Heart left ventricle (tissue), 16 donors: ENCODE measurements at regions not wholly inside any gene's neighbourhood (a gene's known extent, or its start where the extent isn't known, plus 50 kb on each side); places are given as distances from the start of the nearest gene placed in this dataset.
"Not testable (repeated sequence)": the region's sequence is repeated elsewhere in the genome, so short reads cannot be mapped to it uniquely, and the experiment has no call there.

Experiments
- ATAC-seq, 4 donors: fragments of 200-7000 bp; cut with Tn5 transposase; one replicate each; pipeline ENCODE4 v1.9.1; 2020 to 2022; ENCODE audit warnings: moderate library complexity in 4 of 4, mild to moderate bottlenecking in 3 of 4, moderate number of reproducible peaks in 1 of 4
- DNase-seq, 5 donors: peaks; one replicate each; pipeline ENCODE4 v3.0.0-alpha.2; 2020
- H3K27ac ChIP-seq, 12 donors: fragments of 200-600 bp; sonication (generic) in 4 of 12; one replicate each; pipeline versions ENCODE4 v1.5.0 to v1.8.0; 2016 to 2022; ENCODE audit warnings: mild to moderate bottlenecking in 2 of 12
- H3K27me3 ChIP-seq, 9 donors: fragments of 200-600 bp; sonication (generic) in 2 of 9; one replicate each; pipeline versions ENCODE4 v1.5.1 to v1.8.0; 2016 to 2022; ENCODE audit warnings: mild to moderate bottlenecking in 3 of 9
- H3K36me3 ChIP-seq, 9 donors: fragments of 200-600 bp; sonication (generic) in 2 of 9; one replicate each; pipeline versions ENCODE4 v1.5.0 to v1.8.0; 2018 to 2022; ENCODE audit warnings: mild to moderate bottlenecking in 2 of 9
- H3K4me1 ChIP-seq, 12 donors: fragments of 200-600 bp; sonication (generic) in 4 of 12; one replicate each; pipeline versions ENCODE4 v1.5.0 to v1.8.0; 2016 to 2022; ENCODE audit warnings: mild to moderate bottlenecking in 3 of 12
- H3K4me3 ChIP-seq, 12 donors: fragments of 200-600 bp; sonication (generic) in 4 of 12; one replicate each; pipeline versions ENCODE4 v1.5.0 to v1.8.0; 2017 to 2022; ENCODE audit warnings: mild to moderate bottlenecking in 9 of 12, moderate library complexity in 4 of 12
- H3K9me3 ChIP-seq, 12 donors: fragments of 200-600 bp; sonication (generic) in 4 of 12; one replicate each; pipeline versions ENCODE4 v1.5.0 to v1.8.0; 2016 to 2022; ENCODE audit warnings: mild to moderate bottlenecking in 1 of 12
- CTCF ChIP-seq, 12 donors: fragments of 200-600 bp; sonication (generic) in 4 of 12; IDR thresholded peaks; one replicate each; pipeline versions ENCODE4 v1.5.0 to v1.8.0; 2018 to 2022; ENCODE audit warnings: antibody characterized with exemption in 12 of 12, mild to moderate bottlenecking in 5 of 12
- POLR2A ChIP-seq, 2 donors: fragments of 450-650 bp; IDR thresholded peaks; one replicate each; pipeline ENCODE4 v1.6.1; 2017; ENCODE audit warnings: antibody characterized with exemption in 2 of 2, mild to moderate bottlenecking in 2 of 2, moderate library complexity in 2 of 2
- WGBS, 4 donors: extraction: QIAGEN DNeasy Blood & Tissue Kit in 2 of 4; methylation state at CpG; one replicate each; pipeline versions ENCODE4 v1.1.5 to v1.1.7; 2013 to 2018; 5-methylcytosine and 5-hydroxymethylcytosine counted together
- intact Hi-C, 10 donors: fragments of 100-400 bp; cut with DNase I; formaldehyde crosslinking; loops; one replicate each; pipeline versions ENCODE4 v1.11.1 to v1.14.2; 2022
- donor health status: ischemic (EF 13 %, LVEDD 7.1; RV severe dilation, severe dysfunction).
- donor health status: healthy with polysubstance abuse.
- donor health status: DM: no; HTN: yes; CAD: no.
- donor health status: DM: no; HTN: no; CAD: no.
- donor health status: ischemic (EF 25% LVEDD 6.9; RV normal size, moderate dysfunction).
- donor health status: ischemic (EF 25% LVEDD 5.7; RV mildly dilated, moderate dysfunction).
- donor health status: healthy.
- donor health status: DM: yes; HTN: yes; CAD: no.
- donor health status: ischemic (EF 35%, LVEDD 5.7; RV mildly dilated, moderate dysfunction).
- donor health status: nonischemic (EF 11% LVEDD 7.7; RV severe dilation, severe dysfunction).
- donor health status: DM: yes; HTN: yes; CAD: no.
- donor health status: PGD.
- donor health status: ischemic (EF 29% LVEDD 5.4; RV normal size, mild dysfunction).
- donor health status: nonischemic (EF 23%, LVEDD 6.1; RV moderate dilation, normal function).

- ATAC-seq (no peak), DNase-seq (no peak)
- intact Hi-C loops = no loop called here
These were observed 417.1 kb upstream of the MAGEB16 start for GRCh38 chrX:35380808-35381700.

GRCh38 chrX:35381709-35382108, 416.4 kb upstream of the MAGEB16 start:
- H3K4me1 ChIP-seq, H3K27ac ChIP-seq, DNase-seq, H3K27me3 ChIP-seq, H3K36me3 ChIP-seq, ATAC-seq, H3K4me3 ChIP-seq, intact Hi-C loops, H3K9me3 ChIP-seq: not testable (repeated sequence)
- 82 to 100% (median 93%) methylated on average over 3 of the region's 3 CpGs for WGBS, 4 donors

More at GRCh38 chrX:35380808-35381700, 417.1 kb upstream of the MAGEB16 start:
- 66 to 87% (median 75%) methylated on average over 6 of the region's 6 CpGs for WGBS, 4 donors
- no peaks in the 10 kb centered on the region for H3K9me3 ChIP-seq
- H3K27ac ChIP-seq = no peak overlapping the region
- no peak for TF ChIP-seq POLR2A (IDR thresholded peaks at IDR 0.05)
- peak in 11 of 12 donors; percentile 3 to 49 (median 28) for TF ChIP-seq CTCF (IDR thresholded peaks at IDR 0.05)
- no peak overlapping the region for H3K4me3 ChIP-seq
- H3K27me3 ChIP-seq = peaks cover 0 to 4% (median 0%) of the 10 kb centered on the region in 9 donors
- no peaks in the 10 kb centered on the region for H3K4me1 ChIP-seq
- no peaks in the 10 kb centered on the region for H3K36me3 ChIP-seq

GRCh38 chrX:35382966-35383365, 415.2 kb upstream of the MAGEB16 start:
- intact Hi-C loops = no loop called here
- no peak overlapping the region for H3K27ac ChIP-seq
- no peak for ATAC-seq
- 10 to 78% (median 65%) methylated on average over 2 to 4 of the region's 4 CpGs for WGBS, 4 donors
- no peak for DNase-seq
- TF ChIP-seq POLR2A (IDR thresholded peaks at IDR 0.05) (no peak), CTCF (IDR thresholded peaks at IDR 0.05) (no peak)
- no peaks in the 10 kb centered on the region for H3K4me1 ChIP-seq
- H3K9me3 ChIP-seq = no peaks in the 10 kb centered on the region
- no peak overlapping the region for H3K4me3 ChIP-seq
- no peaks in the 10 kb centered on the region for H3K27me3 ChIP-seq
- H3K36me3 ChIP-seq = no peaks in the 10 kb centered on the region

GRCh38 chrX:35392232-35392631, 405.9 kb upstream of the MAGEB16 start:
- Histone ChIP-seq H3K4me3 (no peak overlapping the region), H3K4me1 (no peaks in the 10 kb centered on the region), H3K36me3 (no peaks in the 10 kb centered on the region), H3K9me3 (no peaks in the 10 kb centered on the region), H3K27me3 (no peaks in the 10 kb centered on the region), H3K27ac (no peak overlapping the region)
- WGBS, 4 donors = 57 to 92% (median 73%) methylated on average over 2 of the region's 2 CpGs
- TF ChIP-seq POLR2A (IDR thresholded peaks at IDR 0.05) (no peak), CTCF (IDR thresholded peaks at IDR 0.05) (no peak)
- ATAC-seq = no peak
- intact Hi-C loops = no loop called here
- DNase-seq = no peak
